H1 (cell line): ENCODE measurements at regions not wholly inside any gene's neighbourhood (a gene's known extent, or its start where the extent isn't known, plus 50 kb on each side); places are given as distances from the start of the nearest gene placed in this dataset.

Experiments
- CTCF ChIA-PET: fragments of 300-600 bp; sonication (Branson Sonifier 250); formaldehyde crosslinking; loops from one replicate; lab custom pipeline; 2021; ENCODE audit not compliant: partially characterized antibody; lab: Charles Lee
- POLR2A ChIA-PET: fragments of 300-600 bp; sonication (Branson Sonifier 250); formaldehyde crosslinking; loops from one replicate; lab custom pipeline; 2021; ENCODE audit warnings: inconsistent platforms; ENCODE audit not compliant: partially characterized antibody; lab: Charles Lee
- DNase-seq, 2 experiments: peaks; one replicate each; pipeline versions ENCODE4 v3.0.0 to v3.0.0-alpha.2; 2010 to 2022; ENCODE audit warnings: low spot score in 2 of 2, low read depth in 1 of 2, mixed read lengths in 1 of 2
- FAIRE-seq: peaks from 2 replicates; lab custom pipeline; 2011; peaks lifted over from hg19 to GRCh38; lab: Jason Lieb, UNC
- H2AFZ ChIP-seq: 2 replicates; pipeline ENCODE4 v1.8.1; 2012; ENCODE audit warnings: low read length, inconsistent platforms
- H2AK5ac ChIP-seq: 2 replicates; pipeline ENCODE4 v1.6.1; 2013; ENCODE audit warnings: low read depth, low read length
- H2BK120ac ChIP-seq: replicated peaks from 2 replicates; pipeline ENCODE3; 2013; ENCODE audit warnings: low read depth, low read length, inconsistent platforms
- H2BK12ac ChIP-seq: 2 replicates; pipeline ENCODE4 v1.6.1; 2013; ENCODE audit warnings: low read depth, low read length
- H2BK15ac ChIP-seq: 2 replicates; pipeline ENCODE4 v1.6.1; 2013; ENCODE audit warnings: low read length
- H2BK20ac ChIP-seq: 2 replicates; pipeline ENCODE4 v1.6.1; 2013; ENCODE audit warnings: low read length
- H2BK5ac ChIP-seq: 2 replicates; pipeline ENCODE4 v1.6.1; 2013; ENCODE audit warnings: low read depth, low read length
- H3K14ac ChIP-seq: 2 replicates; pipeline ENCODE4 v1.6.1; 2013; ENCODE audit warnings: inconsistent platforms; ENCODE audit not compliant: insufficient read length
- H3K18ac ChIP-seq: 2 replicates; pipeline ENCODE4 v1.6.1; 2013; ENCODE audit warnings: low read length; ENCODE audit errors: extremely low read depth
- H3K23ac ChIP-seq: 2 replicates; pipeline ENCODE4 v1.6.1; 2013; ENCODE audit warnings: inconsistent platforms; ENCODE audit not compliant: insufficient read length
- H3K23me2 ChIP-seq: 2 replicates; pipeline ENCODE4 v1.6.1; 2013; ENCODE audit warnings: low read depth, low read length
- H3K27ac ChIP-seq: 2 replicates; pipeline ENCODE4 v1.6.1; 2011; ENCODE audit warnings: low read depth, low read length, inconsistent platforms
- H3K27me3 ChIP-seq, 4 experiments: replicated peaks in 1 of 4; 1 replicate in 1 of 4; 2 replicates in 3 of 4; pipeline versions ENCODE4 v1.6.1 to v1.8.1; 2011 to 2013; ENCODE audit warnings: low read length in 3 of 4, mild to moderate bottlenecking in 3 of 4, inconsistent platforms in 2 of 4, mixed read lengths in 2 of 4, moderate library complexity in 1 of 4; ENCODE audit not compliant: control insufficient read depth in 3 of 4, insufficient read depth in 3 of 4; ENCODE audit errors: extremely low read depth in 1 of 4
- H3K36me3 ChIP-seq, 4 experiments: 2 replicates each; pipeline versions ENCODE4 v1.6.1 to v1.8.1; 2011 to 2013; ENCODE audit warnings: mild to moderate bottlenecking in 4 of 4, low read length in 3 of 4, moderate library complexity in 2 of 4, control low read depth in 1 of 4, inconsistent platforms in 1 of 4; ENCODE audit not compliant: insufficient read depth in 4 of 4, control insufficient read depth in 2 of 4
- H3K4ac ChIP-seq: replicated peaks from 2 replicates; pipeline ENCODE3; 2013; ENCODE audit warnings: low read length, low read depth, mixed read lengths, inconsistent platforms; ENCODE audit not compliant: insufficient read length
- H3K4me1 ChIP-seq, 4 experiments: replicated peaks in 1 of 4; 1 replicate in 1 of 4; 2 replicates in 3 of 4; pipeline versions ENCODE4 v1.6.1 to v1.8.1; 2011 to 2013; ENCODE audit warnings: low read length in 3 of 4, inconsistent platforms in 2 of 4, mixed read lengths in 1 of 4; ENCODE audit not compliant: insufficient read depth in 4 of 4, control insufficient read depth in 3 of 4
- H3K4me2 ChIP-seq, 2 experiments: 2 replicates each; pipeline versions ENCODE4 v1.6.1 to v1.8.1; 2011 to 2013; ENCODE audit warnings: low read depth in 2 of 2, low read length in 2 of 2, control low read depth in 1 of 2, inconsistent platforms in 1 of 2, mild to moderate bottlenecking in 1 of 2; ENCODE audit not compliant: insufficient read depth in 1 of 2
- H3K4me3 ChIP-seq, 4 experiments: fragments of 200-600, 300-600 bp in 1 of 4; sonication (generic), shearing (Covaris generic), sonication (Bioruptor Twin) in 1 of 4; 2 replicates each; pipeline versions ENCODE4 v1.5.1 to v1.8.1; 2011 to 2016; ENCODE audit warnings: low read length in 4 of 4, low read depth in 3 of 4, control low read depth in 2 of 4, inconsistent platforms in 2 of 4, mild to moderate bottlenecking in 2 of 4, mixed read lengths in 1 of 4, moderate library complexity in 1 of 4; ENCODE audit not compliant: insufficient read depth in 2 of 4; ENCODE audit errors: extremely low read depth in 1 of 4
- H3K56ac ChIP-seq: replicated peaks from 2 replicates; pipeline ENCODE3; 2013; ENCODE audit warnings: low read depth, mild to moderate bottlenecking, mixed read lengths, low read length, inconsistent platforms; ENCODE audit not compliant: insufficient read length
- H3K79me1 ChIP-seq: 2 replicates; pipeline ENCODE4 v1.6.1; 2013; ENCODE audit warnings: low read depth, low read length, control low read depth
- H3K79me2 ChIP-seq, 2 experiments: 2 replicates each; pipeline versions ENCODE4 v1.6.1 to v1.8.1; 2012 to 2013; ENCODE audit warnings: low read length in 2 of 2, mild to moderate bottlenecking in 2 of 2, inconsistent platforms in 1 of 2; ENCODE audit not compliant: insufficient read depth in 2 of 2, control insufficient read depth in 1 of 2
- H3K9ac ChIP-seq, 4 experiments: replicated peaks in 1 of 4; 1 replicate in 1 of 4; 2 replicates in 3 of 4; pipeline versions ENCODE4 v1.6.1 to v1.8.1; 2011 to 2013; ENCODE audit warnings: low read depth in 3 of 4, low read length in 3 of 4, control low read depth in 2 of 4, mild to moderate bottlenecking in 2 of 4, moderate library complexity in 2 of 4, inconsistent platforms in 1 of 4; ENCODE audit errors: extremely low read depth in 1 of 4
- H3K9me3 ChIP-seq, 2 experiments: 2 replicates each; pipeline versions ENCODE4 v1.6.1 to v1.8.1; 2012 to 2013; ENCODE audit warnings: mild to moderate bottlenecking in 2 of 2, moderate library complexity in 2 of 2, control low read depth in 1 of 2, inconsistent platforms in 1 of 2, low read depth in 1 of 2, low read length in 1 of 2, mixed read lengths in 1 of 2; ENCODE audit not compliant: insufficient read depth in 2 of 2
- H4K20me1 ChIP-seq, 2 experiments: replicated peaks in 1 of 2; 2 replicates each; pipeline versions ENCODE3 to v1.8.1; 2011 to 2013; ENCODE audit warnings: inconsistent platforms in 2 of 2, low read length in 2 of 2, mild to moderate bottlenecking in 1 of 2; ENCODE audit not compliant: insufficient read depth in 2 of 2, control insufficient read depth in 1 of 2
- H4K5ac ChIP-seq: 2 replicates; pipeline ENCODE4 v1.6.1; 2013; ENCODE audit warnings: low read length, low read depth, mixed read lengths, inconsistent platforms; ENCODE audit not compliant: insufficient read length
- H4K8ac ChIP-seq: 2 replicates; pipeline ENCODE4 v1.8.0; 2013; ENCODE audit warnings: mild to moderate bottlenecking, moderate library complexity, low read length, inconsistent platforms; ENCODE audit not compliant: insufficient read depth; ENCODE audit errors: extremely low read depth
- H4K91ac ChIP-seq: replicated peaks from 2 replicates; pipeline ENCODE3; 2013; ENCODE audit warnings: low read length, mixed read lengths, inconsistent platforms; ENCODE audit not compliant: insufficient read length
- BACH1 ChIP-seq: IDR thresholded peaks from 2 replicates; pipeline ENCODE4 v1.6.1; 2012; ENCODE audit warnings: low read length, improper control_type of control experiment
- BCL11A ChIP-seq, 2 experiments: IDR thresholded peaks; one replicate each; pipeline ENCODE4 v1.6.1; 2011; ENCODE audit warnings: low read depth in 2 of 2, low read length in 2 of 2, mild to moderate bottlenecking in 2 of 2
- CHD1 ChIP-seq: IDR thresholded peaks from 2 replicates; pipeline ENCODE4 v1.6.1; 2012; ENCODE audit warnings: low read depth, low read length, improper control_type of control experiment
- FOSL1 ChIP-seq: IDR thresholded peaks from 2 replicates; pipeline ENCODE4 v1.6.1; 2011; ENCODE audit warnings: mild to moderate bottlenecking, low read depth, low read length, moderate library complexity; ENCODE audit not compliant: insufficient read depth
- HDAC2 ChIP-seq, 2 experiments: fragments of 300-600 bp in 1 of 2; sonication (generic) in 1 of 2; IDR thresholded peaks; 2 replicates each; pipeline ENCODE4 v1.6.1; 2011 to 2012; ENCODE audit warnings: low read depth in 2 of 2, low read length in 2 of 2, mild to moderate bottlenecking in 2 of 2, moderate library complexity in 2 of 2, borderline replicate concordance in 1 of 2, inconsistent platforms in 1 of 2
- KDM4A ChIP-seq: IDR thresholded peaks from one replicate; pipeline ENCODE4 v1.7.1; 2012; ENCODE audit warnings: low read depth, mild to moderate bottlenecking, moderate library complexity, low read length, inconsistent platforms; ENCODE audit not compliant: severe bottlenecking
- POLR2A ChIP-seq, 2 experiments: IDR thresholded peaks; 1 replicate in 1 of 2; 2 replicates in 1 of 2; pipeline ENCODE4 v1.6.1; 2011; ENCODE audit warnings: low read depth in 2 of 2, low read length in 2 of 2, mild to moderate bottlenecking in 2 of 2; ENCODE audit errors: control extremely low read depth in 1 of 2
- RXRA ChIP-seq: IDR thresholded peaks from 2 replicates; pipeline ENCODE4 v1.6.1; 2011; ENCODE audit warnings: low read depth, mild to moderate bottlenecking, low read length, moderate library complexity; ENCODE audit not compliant: insufficient read depth
- SIRT6 ChIP-seq: IDR thresholded peaks from one replicate; pipeline ENCODE4 v1.7.1; 2012; ENCODE audit warnings: low read length, inconsistent platforms

- Histone ChIP-seq H2BK15ac (no peak overlapping the region), H2AK5ac (no peak overlapping the region), H3K4ac (no peak overlapping the region), H3K56ac (no peak overlapping the region), H3K9me3 (no peaks in the 10 kb centered on the region), H2BK120ac (no peak overlapping the region), H4K8ac (no peak overlapping the region), H3K27me3 (no peaks in the 10 kb centered on the region), H3K79me2 (no peaks in the 10 kb centered on the region), H3K79me1 (no peaks in the 10 kb centered on the region), H3K23ac (no peak overlapping the region), H2BK12ac (no peak overlapping the region), H3K14ac (no peak overlapping the region), H3K4me2 (no peak overlapping the region), H2BK5ac (no peak overlapping the region), H4K20me1 (no peaks in the 10 kb centered on the region), H3K18ac (no peak overlapping the region), H3K23me2 (no peaks in the 10 kb centered on the region), H3K4me3 (no peak overlapping the region), H3K4me1 (no peaks in the 10 kb centered on the region), H3K9ac (no peak overlapping the region), H4K91ac (no peak overlapping the region), H2AFZ (no peak overlapping the region), H3K36me3 (no peaks in the 10 kb centered on the region), H3K27ac (no peak overlapping the region), H2BK20ac (no peak overlapping the region), H4K5ac (no peak overlapping the region)
- POLR2A ChIA-PET = no interaction called here
- CTCF ChIA-PET = no interaction called here
- FAIRE-seq (no peak), DNase-seq (no peak)
- TF ChIP-seq CHD1 = no peak
- TF ChIP-seq SIRT6 = no peak
- no peak for TF ChIP-seq BCL11A (IDR thresholded peaks at IDR 0.05; ENCODE audit: low read depth in 2 of 2, low read length in 2 of 2)
- no peak for TF ChIP-seq POLR2A (IDR thresholded peaks at IDR 0.05; ENCODE audit: control extremely low read depth in 1 of 2, low read depth in 2 of 2, low read length in 2 of 2)
- TF ChIP-seq HDAC2 (IDR thresholded peaks at IDR 0.05; ENCODE audit: borderline replicate concordance in 1 of 2, low read depth in 2 of 2, low read length in 2 of 2) = no peak
- TF ChIP-seq KDM4A = no peak
- TF ChIP-seq BACH1 = no peak
- TF ChIP-seq FOSL1 = no peak
- no peak for TF ChIP-seq RXRA
Measured at GRCh38 chr11:16572945-16573344, 165.5 kb upstream of the C11orf58 start.
